CD4-positive, alpha-beta T cell (primary cell): ENCODE measurements at regions not wholly inside any gene's neighbourhood (a gene's known extent, or its start where the extent isn't known, plus 50 kb on each side); places are given as distances from the start of the nearest gene placed in this dataset.
"Not testable (repeated sequence)": the region's sequence is repeated elsewhere in the genome, so short reads cannot be mapped to it uniquely, and the experiment has no call there.

Experiments used
- ATAC-seq: fragments of 200-7000 bp; cut with Tn5 transposase; one replicate; pipeline ENCODE4 v1.10.0; 2022; ENCODE audit warnings: mild to moderate bottlenecking; ENCODE audit not compliant: poor library complexity
- CTCF ChIA-PET: fragments of 350-600 bp; sonication (Branson Sonifier 250); formaldehyde crosslinking; loops from one replicate; lab custom pipeline; 2021; ENCODE audit warnings: antibody characterized with exemption, inconsistent platforms; lab: Charles Lee
- POLR2A ChIA-PET: fragments of 350-600 bp; sonication (Branson Sonifier 250); formaldehyde crosslinking; loops from one replicate; lab custom pipeline; 2021; ENCODE audit warnings: antibody characterized with exemption, inconsistent platforms; lab: Charles Lee
- DNase-seq, 14 experiments: peaks; one replicate each; pipeline ENCODE4 v3.0.0-alpha.2; 2013 to 2020; ENCODE audit warnings: mixed read lengths in 2 of 14
- H3K27ac ChIP-seq, 2 donors: one replicate each; pipeline versions ENCODE4 v1.5.1 to v1.7.0; 2013; ENCODE audit warnings: low read length in 2 of 2, low read depth in 1 of 2, mild to moderate bottlenecking in 1 of 2
- H3K27me3 ChIP-seq, 2 experiments: 1 replicate in 1 of 2; 2 replicates in 1 of 2; pipeline versions ENCODE4 v1.6.1 to v1.7.0; 2013; ENCODE audit warnings: low read length in 2 of 2, control low read depth in 1 of 2, mild to moderate bottlenecking in 1 of 2, moderate library complexity in 1 of 2; ENCODE audit not compliant: insufficient read depth in 2 of 2, control insufficient read depth in 1 of 2
- H3K36me3 ChIP-seq: one replicate; pipeline ENCODE4 v1.6.1; 2013; ENCODE audit warnings: low read length, control low read depth; ENCODE audit not compliant: insufficient read depth
- H3K4me1 ChIP-seq: one replicate; pipeline ENCODE4 v1.6.1; 2013; ENCODE audit warnings: low read length, control low read depth; ENCODE audit not compliant: insufficient read depth
- H3K4me3 ChIP-seq: one replicate; pipeline ENCODE4 v1.5.1; 2013; ENCODE audit warnings: mild to moderate bottlenecking, low read length, moderate library complexity
- H3K9me3 ChIP-seq, 2 experiments: 1 replicate in 1 of 2; 2 replicates in 1 of 2; pipeline versions ENCODE4 v1.6.1 to v1.7.0; 2013; ENCODE audit warnings: low read length in 2 of 2, mild to moderate bottlenecking in 2 of 2, control low read depth in 1 of 2, moderate library complexity in 1 of 2; ENCODE audit not compliant: control insufficient read depth in 1 of 2, insufficient read depth in 1 of 2
- H3K27ac Mint-ChIP-seq: one replicate; pipeline ENCODE4 v1.8.0; 2020; ENCODE audit warnings: mixed read lengths
- H3K27me3 Mint-ChIP-seq: one replicate; pipeline ENCODE4 v1.8.0; 2021; ENCODE audit warnings: mixed read lengths
- H3K36me3 Mint-ChIP-seq: one replicate; pipeline ENCODE4 v1.8.0; 2021; ENCODE audit warnings: low read depth, mixed read lengths
- H3K4me1 Mint-ChIP-seq: one replicate; pipeline ENCODE4 v1.8.0; 2021; ENCODE audit warnings: low read depth, mixed read lengths
- H3K4me3 Mint-ChIP-seq: one replicate; pipeline ENCODE4 v1.8.0; 2020; ENCODE audit warnings: mild to moderate bottlenecking, mixed read lengths
- H3K9me3 Mint-ChIP-seq: one replicate; pipeline ENCODE4 v1.8.0; 2020; ENCODE audit warnings: mixed read lengths
- intact Hi-C, 2 experiments: fragments of 100-400 bp; cut with DNase I in 1 of 2; cut with micrococcal nuclease in 1 of 2; formaldehyde crosslinking; loops; one replicate each; pipeline versions ENCODE4 v1.15.1 to v1.9.0; 2023 to 2025; cut with DNase I, micrococcal nuclease
- TF ChIP-seq, protein P1 (sequence below): fragments of 200-600 bp; IDR thresholded peaks from one replicate; pipeline ENCODE4 v1.8.0; 2022; ENCODE audit warnings: antibody characterized with exemption, mild to moderate bottlenecking

DNA sequence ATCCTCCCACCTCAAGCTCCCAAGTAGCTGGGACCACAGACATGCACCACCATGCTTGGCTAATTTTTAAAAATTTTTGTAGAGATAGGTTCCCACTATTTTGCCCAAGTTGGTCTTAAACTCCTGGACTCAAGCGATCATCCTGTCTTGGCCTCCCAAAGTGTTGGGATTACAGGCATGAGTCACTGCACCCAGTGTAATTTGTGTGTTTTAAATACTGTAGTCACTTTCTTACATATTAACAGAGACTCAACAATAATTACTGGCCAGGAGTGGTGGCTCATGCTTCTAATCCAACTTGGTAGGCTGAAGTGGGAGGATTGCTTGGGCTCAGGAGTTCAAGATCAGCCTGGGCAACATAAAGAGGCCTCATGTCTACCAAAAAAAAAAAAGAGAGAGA is 293.0 kb downstream of the RDH14 start:
- CTCF ChIA-PET: no interaction called here

DNA sequence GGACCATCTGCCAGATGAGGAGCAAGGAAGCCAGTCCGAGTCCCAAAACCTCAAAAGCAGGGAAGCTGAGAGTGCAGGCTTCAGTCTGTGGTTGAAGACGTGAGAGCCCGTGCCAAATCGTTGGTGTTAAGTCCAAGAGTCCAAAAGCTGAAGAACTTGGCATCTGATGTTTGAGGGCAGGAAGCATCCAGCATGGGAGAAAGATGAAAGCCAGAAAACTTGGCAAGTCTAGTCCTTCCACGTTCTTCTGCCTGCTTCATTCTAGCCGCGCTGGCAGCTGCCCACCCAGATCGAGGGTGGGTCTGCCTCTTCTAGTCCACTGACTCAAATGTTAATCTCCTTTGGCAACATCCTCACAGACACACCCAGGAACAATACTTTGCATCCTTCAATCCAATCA is 293.8 kb downstream of the RDH14 start:
- H3K36me3 Mint-ChIP-seq, POLR2A ChIA-PET, CTCF ChIA-PET, H3K4me1 Mint-ChIP-seq, H3K27ac Mint-ChIP-seq, H3K9me3 Mint-ChIP-seq, intact Hi-C loops, H3K9me3 ChIP-seq, H3K4me3 Mint-ChIP-seq, H3K27me3 Mint-ChIP-seq, H3K4me3 ChIP-seq, ATAC-seq, H3K4me1 ChIP-seq, H3K27ac ChIP-seq, H3K36me3 ChIP-seq, DNase-seq, H3K27me3 ChIP-seq: not testable (repeated sequence)

More for the DNA sequence above, 293.0 kb downstream of the RDH14 start:
- no peak for ATAC-seq
- no peaks in the 10 kb centered on the region for H3K27me3 Mint-ChIP-seq
- Histone ChIP-seq H3K4me3 (no peak overlapping the region), H3K36me3 (no peaks in the 10 kb centered on the region), H3K27ac (no peak overlapping the region), H3K27me3 (no peaks in the 10 kb centered on the region), H3K4me1 (no peaks in the 10 kb centered on the region), H3K9me3 (peaks cover 0 to 12% of the 10 kb centered on the region in 2 experiments)
- no peaks in the 10 kb centered on the region for H3K4me1 Mint-ChIP-seq
- TF ChIP-seq, protein P1, sequence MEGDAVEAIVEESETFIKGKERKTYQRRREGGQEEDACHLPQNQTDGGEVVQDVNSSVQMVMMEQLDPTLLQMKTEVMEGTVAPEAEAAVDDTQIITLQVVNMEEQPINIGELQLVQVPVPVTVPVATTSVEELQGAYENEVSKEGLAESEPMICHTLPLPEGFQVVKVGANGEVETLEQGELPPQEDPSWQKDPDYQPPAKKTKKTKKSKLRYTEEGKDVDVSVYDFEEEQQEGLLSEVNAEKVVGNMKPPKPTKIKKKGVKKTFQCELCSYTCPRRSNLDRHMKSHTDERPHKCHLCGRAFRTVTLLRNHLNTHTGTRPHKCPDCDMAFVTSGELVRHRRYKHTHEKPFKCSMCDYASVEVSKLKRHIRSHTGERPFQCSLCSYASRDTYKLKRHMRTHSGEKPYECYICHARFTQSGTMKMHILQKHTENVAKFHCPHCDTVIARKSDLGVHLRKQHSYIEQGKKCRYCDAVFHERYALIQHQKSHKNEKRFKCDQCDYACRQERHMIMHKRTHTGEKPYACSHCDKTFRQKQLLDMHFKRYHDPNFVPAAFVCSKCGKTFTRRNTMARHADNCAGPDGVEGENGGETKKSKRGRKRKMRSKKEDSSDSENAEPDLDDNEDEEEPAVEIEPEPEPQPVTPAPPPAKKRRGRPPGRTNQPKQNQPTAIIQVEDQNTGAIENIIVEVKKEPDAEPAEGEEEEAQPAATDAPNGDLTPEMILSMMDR: no peak
- POLR2A ChIA-PET: no interaction called here
- intact Hi-C loops: no loop called here
- H3K4me3 Mint-ChIP-seq: no peak overlapping the region
- no peaks in the 10 kb centered on the region for H3K9me3 Mint-ChIP-seq
- no peak overlapping the region for H3K27ac Mint-ChIP-seq
- DNase-seq: no peak
- no peaks in the 10 kb centered on the region for H3K36me3 Mint-ChIP-seq

DNA sequence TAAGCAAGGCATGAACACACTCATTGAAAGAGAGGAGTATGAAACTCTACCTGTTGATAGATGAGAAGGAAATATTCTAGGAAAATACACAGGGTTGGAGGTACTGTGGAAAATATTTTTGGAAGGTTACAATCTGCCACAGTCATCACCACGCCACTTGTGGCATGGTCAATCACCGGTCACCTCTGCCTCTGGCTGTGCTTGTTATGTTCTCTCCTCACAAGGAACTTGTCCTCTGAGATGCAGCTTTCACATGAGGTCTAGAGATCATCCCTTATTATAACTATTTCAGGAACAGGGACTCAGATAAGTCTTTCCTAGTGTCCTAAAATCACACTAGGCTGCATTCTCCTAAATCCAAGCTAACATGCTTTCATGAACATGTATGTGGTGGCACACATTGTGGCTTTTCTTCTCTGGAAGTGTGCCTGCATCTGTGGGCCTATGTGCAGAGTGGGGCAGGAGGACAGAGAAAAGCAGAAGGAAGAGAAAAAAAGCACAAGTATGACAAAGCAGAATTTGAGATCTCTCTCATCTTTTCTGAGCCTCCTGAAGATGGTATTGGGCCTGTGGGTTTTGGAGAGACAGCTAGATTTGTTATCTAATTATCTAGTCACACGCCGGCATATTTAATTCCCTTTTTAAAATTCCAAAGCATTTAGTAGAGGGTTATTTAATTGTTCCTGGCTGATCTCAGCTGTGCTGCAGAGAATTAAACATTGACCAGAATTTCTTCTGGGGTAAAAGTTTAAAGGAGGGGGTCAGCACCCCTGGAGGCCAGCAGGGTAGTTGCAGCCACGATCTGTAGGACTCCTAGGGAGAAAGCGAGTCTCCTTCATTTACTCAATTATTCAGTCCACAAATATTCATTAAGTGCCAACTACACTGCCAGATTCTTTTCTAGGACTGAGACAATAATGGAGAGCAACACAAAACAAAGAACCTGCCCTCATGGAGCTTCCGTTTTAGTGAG is 294.6 kb downstream of the RDH14 start:
- no peak overlapping the region for H3K27ac Mint-ChIP-seq
- DNase-seq (no peak), ATAC-seq (no peak)
- TF ChIP-seq, protein P1: no peak
- ChIA-PET CTCF (no interaction called here), POLR2A (no interaction called here)
- no peaks in the 10 kb centered on the region for H3K9me3 Mint-ChIP-seq
- no peak overlapping the region for H3K4me3 ChIP-seq
- H3K27ac ChIP-seq: no peak overlapping the region
- no peaks in the 10 kb centered on the region for H3K4me1 ChIP-seq
- H3K27me3 ChIP-seq: no peaks in the 10 kb centered on the region
- no peak overlapping the region for H3K4me3 Mint-ChIP-seq
- no peaks in the 10 kb centered on the region for H3K36me3 Mint-ChIP-seq
- intact Hi-C loops: no loop called here
- H3K4me1 Mint-ChIP-seq: no peaks in the 10 kb centered on the region
- no peaks in the 10 kb centered on the region for H3K27me3 Mint-ChIP-seq
- H3K9me3 ChIP-seq: no peaks in the 10 kb centered on the region
- H3K36me3 ChIP-seq: no peaks in the 10 kb centered on the region
